ENCODE measurements at regions not wholly inside any gene's neighbourhood (a gene's known extent, or its start where the extent isn't known, plus 50 kb on each side); places are given as distances from the start of the nearest gene placed in this dataset.

GRCh38 chr6:77332915-77333623, 130.2 kb downstream of the HTR1B start:
- TF ChIP-seq, protein P1, sequence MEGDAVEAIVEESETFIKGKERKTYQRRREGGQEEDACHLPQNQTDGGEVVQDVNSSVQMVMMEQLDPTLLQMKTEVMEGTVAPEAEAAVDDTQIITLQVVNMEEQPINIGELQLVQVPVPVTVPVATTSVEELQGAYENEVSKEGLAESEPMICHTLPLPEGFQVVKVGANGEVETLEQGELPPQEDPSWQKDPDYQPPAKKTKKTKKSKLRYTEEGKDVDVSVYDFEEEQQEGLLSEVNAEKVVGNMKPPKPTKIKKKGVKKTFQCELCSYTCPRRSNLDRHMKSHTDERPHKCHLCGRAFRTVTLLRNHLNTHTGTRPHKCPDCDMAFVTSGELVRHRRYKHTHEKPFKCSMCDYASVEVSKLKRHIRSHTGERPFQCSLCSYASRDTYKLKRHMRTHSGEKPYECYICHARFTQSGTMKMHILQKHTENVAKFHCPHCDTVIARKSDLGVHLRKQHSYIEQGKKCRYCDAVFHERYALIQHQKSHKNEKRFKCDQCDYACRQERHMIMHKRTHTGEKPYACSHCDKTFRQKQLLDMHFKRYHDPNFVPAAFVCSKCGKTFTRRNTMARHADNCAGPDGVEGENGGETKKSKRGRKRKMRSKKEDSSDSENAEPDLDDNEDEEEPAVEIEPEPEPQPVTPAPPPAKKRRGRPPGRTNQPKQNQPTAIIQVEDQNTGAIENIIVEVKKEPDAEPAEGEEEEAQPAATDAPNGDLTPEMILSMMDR (optimal IDR thresholded peaks at IDR 0.05 in 1 of 3, IDR thresholded peaks at IDR 0.05 in 1 of 3, conservative IDR thresholded peaks at IDR 0.05 in 1 of 3; ENCODE audit: extremely low read depth in 1 of 3, insufficient read depth in 2 of 3, low read length in 3 of 3) = no peak
- TF ChIP-seq EZH2 (IDR thresholded peaks at IDR 0.05; ENCODE audit: low read length) = no peak
- Histone ChIP-seq H3K27me3 (ENCODE audit: control insufficient read depth, extremely low read depth, insufficient read depth, low read length) (no peaks in the 10 kb centered on the region), H4K20me1 (ENCODE audit: control insufficient read depth, extremely low read depth, insufficient read depth, low read length) (no peaks in the 10 kb centered on the region), H3K4me2 (ENCODE audit: control insufficient read depth, extremely low read depth, insufficient read depth, low read depth, low read length) (no peak overlapping the region), H3K9me1 (ENCODE audit: control insufficient read depth, extremely low read depth, insufficient read depth, low read length) (no peaks in the 10 kb centered on the region), H3K9me3 (ENCODE audit: control insufficient read depth, low read depth, low read length) (peaks cover 8% of the 10 kb centered on the region), H3K4me1 (ENCODE audit: control insufficient read depth, extremely low read depth, insufficient read depth, low read length) (no peaks in the 10 kb centered on the region), H3K27ac (ENCODE audit: control insufficient read depth, insufficient read depth, low read length) (no peak overlapping the region), H3K9ac (ENCODE audit: control insufficient read depth, extremely low read depth, insufficient read depth, low read length) (no peak overlapping the region), H3K79me2 (ENCODE audit: control insufficient read depth, insufficient read depth, low read length) (no peaks in the 10 kb centered on the region), H3K4me3 (ENCODE audit: control insufficient read depth in 2 of 3, extremely low read depth in 1 of 3, insufficient read depth in 2 of 3, low read depth in 1 of 3, low read length in 3 of 3) (no peak overlapping the region), H2AFZ (ENCODE audit: control insufficient read depth, low read length) (no peak overlapping the region), H3K36me3 (ENCODE audit: control insufficient read depth in 2 of 2, extremely low read depth in 1 of 2, insufficient read depth in 2 of 2, low read length in 2 of 2) (peaks cover 0 to 1% of the 10 kb centered on the region in 2 experiments)
- dilution Hi-C loops (cut with MboI; ENCODE audit: extremely low pct_ligation_motif_present, low sequenced_read_pairs) = no loop called here
- DNase-seq (ENCODE audit: low read depth, low spot score) (no peak), FAIRE-seq (no peak)

DNA sequence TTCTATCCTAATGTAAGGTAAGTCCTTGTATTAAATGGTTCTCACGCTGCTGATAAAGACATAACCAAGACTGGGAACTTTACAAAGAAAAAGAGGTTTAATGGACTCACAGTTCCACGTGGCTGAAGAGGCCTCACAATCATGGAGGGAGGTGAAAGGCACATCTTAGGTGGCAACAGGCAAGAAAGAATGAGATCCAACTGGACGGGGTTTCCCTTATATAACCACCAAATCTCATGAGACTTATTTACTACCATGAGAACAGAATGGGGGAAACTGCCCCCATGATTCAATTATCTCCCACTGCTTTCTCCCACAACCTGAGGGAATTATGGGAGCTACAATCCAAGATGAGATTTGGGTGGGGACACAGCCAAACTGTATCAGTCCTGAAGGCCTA, 136.6 kb downstream of the HTR1B start:
- Histone ChIP-seq H3K36me3 (ENCODE audit: control insufficient read depth in 2 of 2, extremely low read depth in 1 of 2, insufficient read depth in 2 of 2, low read length in 2 of 2) (no peaks in the 10 kb centered on the region), H3K27ac (ENCODE audit: control insufficient read depth, insufficient read depth, low read length) (no peak overlapping the region), H3K9me3 (ENCODE audit: control insufficient read depth, low read depth, low read length) (no peaks in the 10 kb centered on the region), H4K20me1 (ENCODE audit: control insufficient read depth, extremely low read depth, insufficient read depth, low read length) (no peaks in the 10 kb centered on the region), H3K79me2 (ENCODE audit: control insufficient read depth, insufficient read depth, low read length) (no peaks in the 10 kb centered on the region), H2AFZ (ENCODE audit: control insufficient read depth, low read length) (no peak overlapping the region), H3K9ac (ENCODE audit: control insufficient read depth, extremely low read depth, insufficient read depth, low read length) (no peak overlapping the region), H3K4me1 (ENCODE audit: control insufficient read depth, extremely low read depth, insufficient read depth, low read length) (no peaks in the 10 kb centered on the region), H3K27me3 (ENCODE audit: control insufficient read depth, extremely low read depth, insufficient read depth, low read length) (no peaks in the 10 kb centered on the region), H3K4me2 (ENCODE audit: control insufficient read depth, extremely low read depth, insufficient read depth, low read depth, low read length) (no peak overlapping the region), H3K4me3 (ENCODE audit: control insufficient read depth in 2 of 3, extremely low read depth in 1 of 3, insufficient read depth in 2 of 3, low read depth in 1 of 3, low read length in 3 of 3) (no peak overlapping the region), H3K9me1 (ENCODE audit: control insufficient read depth, extremely low read depth, insufficient read depth, low read length) (no peaks in the 10 kb centered on the region)
- FAIRE-seq (no peak), DNase-seq (ENCODE audit: low read depth, low spot score) (no peak)
- TF ChIP-seq EZH2 (IDR thresholded peaks at IDR 0.05; ENCODE audit: low read length) = no peak
- TF ChIP-seq, protein P1 (optimal IDR thresholded peaks at IDR 0.05 in 1 of 3, IDR thresholded peaks at IDR 0.05 in 1 of 3, conservative IDR thresholded peaks at IDR 0.05 in 1 of 3; ENCODE audit: extremely low read depth in 1 of 3, insufficient read depth in 2 of 3, low read length in 3 of 3) = no peak
- dilution Hi-C loops (cut with MboI; ENCODE audit: extremely low pct_ligation_motif_present, low sequenced_read_pairs) = no loop called here

Measured in keratinocyte (primary cell).